ENCODE measurements at regions not wholly inside any gene's neighbourhood (a gene's known extent, or its start where the extent isn't known, plus 50 kb on each side); places are given as distances from the start of the nearest gene placed in this dataset.

DNA sequence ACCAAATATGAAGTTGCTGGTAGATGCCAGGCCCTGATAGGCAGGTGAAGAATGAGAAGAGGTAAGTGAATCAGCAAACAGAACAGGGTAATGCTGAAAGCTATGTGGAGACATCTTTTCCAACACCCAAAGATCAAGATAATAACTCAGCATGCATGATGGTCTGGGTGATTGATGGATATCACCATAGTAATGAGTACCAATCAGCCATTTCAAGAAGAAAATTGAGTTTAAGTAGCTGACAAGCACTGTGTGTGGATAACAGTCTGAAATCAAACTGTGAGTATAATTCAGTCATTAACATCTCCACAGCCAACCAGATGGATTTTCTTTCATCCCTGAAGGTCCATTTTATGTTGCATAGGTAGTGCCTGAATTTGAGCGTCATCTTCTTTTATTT lies 289.6 kb upstream of the SMIM31 start:
- Mint-ChIP-seq H3K27me3 (ENCODE audit: low read depth) (no peaks in the 10 kb centered on the region), H3K9me3 (no peaks in the 10 kb centered on the region), H3K27ac (no peak overlapping the region), H3K4me3 (no peak overlapping the region), H3K4me1 (peaks cover 10% of the 10 kb centered on the region), H3K36me3 (no peaks in the 10 kb centered on the region)
- TF ChIP-seq, protein P1, sequence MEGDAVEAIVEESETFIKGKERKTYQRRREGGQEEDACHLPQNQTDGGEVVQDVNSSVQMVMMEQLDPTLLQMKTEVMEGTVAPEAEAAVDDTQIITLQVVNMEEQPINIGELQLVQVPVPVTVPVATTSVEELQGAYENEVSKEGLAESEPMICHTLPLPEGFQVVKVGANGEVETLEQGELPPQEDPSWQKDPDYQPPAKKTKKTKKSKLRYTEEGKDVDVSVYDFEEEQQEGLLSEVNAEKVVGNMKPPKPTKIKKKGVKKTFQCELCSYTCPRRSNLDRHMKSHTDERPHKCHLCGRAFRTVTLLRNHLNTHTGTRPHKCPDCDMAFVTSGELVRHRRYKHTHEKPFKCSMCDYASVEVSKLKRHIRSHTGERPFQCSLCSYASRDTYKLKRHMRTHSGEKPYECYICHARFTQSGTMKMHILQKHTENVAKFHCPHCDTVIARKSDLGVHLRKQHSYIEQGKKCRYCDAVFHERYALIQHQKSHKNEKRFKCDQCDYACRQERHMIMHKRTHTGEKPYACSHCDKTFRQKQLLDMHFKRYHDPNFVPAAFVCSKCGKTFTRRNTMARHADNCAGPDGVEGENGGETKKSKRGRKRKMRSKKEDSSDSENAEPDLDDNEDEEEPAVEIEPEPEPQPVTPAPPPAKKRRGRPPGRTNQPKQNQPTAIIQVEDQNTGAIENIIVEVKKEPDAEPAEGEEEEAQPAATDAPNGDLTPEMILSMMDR (IDR thresholded peaks at IDR 0.05; ENCODE audit: unreplicated experiment), result no peak
- no peak for DNase-seq (ENCODE audit: low spot score in 2 of 2, unreplicated experiment in 2 of 2)

DNA sequence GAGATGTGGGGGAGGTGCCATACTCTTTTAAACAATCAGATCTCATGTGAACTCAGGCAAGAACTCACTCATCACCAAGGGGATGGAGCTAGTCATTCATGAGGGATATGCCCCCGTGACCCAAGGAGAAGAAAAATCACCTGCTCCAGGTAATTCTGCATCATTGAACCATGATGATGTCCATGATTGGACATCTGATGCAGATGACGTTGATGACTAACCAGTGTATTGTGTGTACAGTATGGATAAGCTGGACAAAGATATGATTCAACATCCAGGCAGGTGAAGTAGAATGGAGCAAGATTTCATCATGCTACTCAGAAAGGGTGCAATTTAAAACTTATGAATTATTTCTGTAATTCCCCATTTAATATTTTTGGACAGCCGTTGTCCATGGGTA lies 286.4 kb upstream of the SMIM31 start:
- no peak overlapping the region for H3K27ac Mint-ChIP-seq
- no peak overlapping the region for H3K4me3 Mint-ChIP-seq
- H3K27me3 Mint-ChIP-seq (ENCODE audit: low read depth), result no peaks in the 10 kb centered on the region

GRCh38 chr4:164481306-164482091 lies 272.4 kb upstream of the SMIM31 start:
- TF ChIP-seq, protein P1 (IDR thresholded peaks at IDR 0.05; ENCODE audit: unreplicated experiment), result no peak
- H3K4me3 Mint-ChIP-seq, result no peak overlapping the region
- no peak for DNase-seq (ENCODE audit: low spot score in 2 of 2, unreplicated experiment in 2 of 2)
- peaks cover 13% of the 10 kb centered on the region for H3K4me1 Mint-ChIP-seq
- H3K36me3 Mint-ChIP-seq, result no peaks in the 10 kb centered on the region
- no peaks in the 10 kb centered on the region for H3K27me3 Mint-ChIP-seq (ENCODE audit: low read depth)
- H3K27ac Mint-ChIP-seq, result no peak overlapping the region
- peaks cover 5% of the 10 kb centered on the region for H3K9me3 Mint-ChIP-seq

More for the DNA sequence above, 286.4 kb upstream of the SMIM31 start:
- H3K4me1 Mint-ChIP-seq, result peaks cover 3% of the 10 kb centered on the region
- H3K9me3 Mint-ChIP-seq, result no peaks in the 10 kb centered on the region
- no peak for DNase-seq (ENCODE audit: low spot score in 2 of 2, unreplicated experiment in 2 of 2)
- no peaks in the 10 kb centered on the region for H3K36me3 Mint-ChIP-seq
- TF ChIP-seq, protein P1 (IDR thresholded peaks at IDR 0.05; ENCODE audit: unreplicated experiment), result no peak

GRCh38 chr4:164482092-164482404 lies 271.9 kb upstream of the SMIM31 start:
- Mint-ChIP-seq H3K36me3 (no peaks in the 10 kb centered on the region), H3K27ac (no peak overlapping the region), H3K27me3 (ENCODE audit: low read depth) (no peaks in the 10 kb centered on the region), H3K9me3 (no peaks in the 10 kb centered on the region), H3K4me1 (peaks cover 13% of the 10 kb centered on the region), H3K4me3 (no peak overlapping the region)
- DNase-seq (ENCODE audit: low spot score in 2 of 2, unreplicated experiment in 2 of 2), result no peak
- TF ChIP-seq, protein P1 (IDR thresholded peaks at IDR 0.05; ENCODE audit: unreplicated experiment), result no peak

DNA sequence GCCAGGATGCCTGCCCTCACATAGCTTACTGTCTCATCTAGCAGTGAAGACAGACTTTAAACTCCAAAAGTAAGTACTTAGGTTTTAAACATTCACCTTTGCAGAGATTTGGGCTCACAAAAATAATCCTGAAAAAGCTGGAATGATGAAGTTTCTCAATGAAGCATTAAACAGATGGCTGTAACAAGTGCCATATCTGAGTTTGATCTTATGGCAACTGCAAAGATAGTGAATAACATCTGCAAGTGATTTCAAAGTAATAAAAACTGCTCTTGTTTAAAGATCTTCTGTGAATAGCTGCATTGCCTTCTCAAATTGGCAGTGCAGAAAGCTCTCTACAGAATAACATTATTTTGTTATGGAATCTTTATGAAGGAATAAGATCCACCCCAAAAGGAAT lies 271.2 kb upstream of the SMIM31 start:
- no peak overlapping the region for H3K27ac Mint-ChIP-seq
- H3K4me3 Mint-ChIP-seq, result no peak overlapping the region
- no peaks in the 10 kb centered on the region for H3K36me3 Mint-ChIP-seq
- DNase-seq (ENCODE audit: low spot score in 2 of 2, unreplicated experiment in 2 of 2), result no peak
- TF ChIP-seq, protein P1 (IDR thresholded peaks at IDR 0.05; ENCODE audit: unreplicated experiment), result no peak
- H3K4me1 Mint-ChIP-seq, result peaks cover 13% of the 10 kb centered on the region
- H3K9me3 Mint-ChIP-seq, result no peaks in the 10 kb centered on the region
- no peaks in the 10 kb centered on the region for H3K27me3 Mint-ChIP-seq (ENCODE audit: low read depth)
